A549 (cell line): ENCODE measurements at regions not wholly inside any gene's neighbourhood (a gene's known extent, or its start where the extent isn't known, plus 50 kb on each side); places are given as distances from the start of the nearest gene placed in this dataset.

Experiments used
- ATAC-seq, 2 experiments: fragments of 200-7000 bp in 1 of 2; fragments of >200 bp in 1 of 2; cut with Nextera tagmentation in 1 of 2; cut with Tn5 transposase in 1 of 2; 3 replicates each; pipeline versions ENCODE4 v1.8.0 to v1.9.1; 2018 to 2020; ENCODE audit warnings: mild to moderate bottlenecking in 1 of 2, moderate library complexity in 1 of 2
- CTCF ChIA-PET: fragments of 300-600 bp; sonication (Branson Sonifier 250); formaldehyde crosslinking; extraction: SDS; loops from one replicate; lab custom pipeline; 2021; ENCODE audit warnings: antibody characterized with exemption, inconsistent platforms; lab: Yijun Ruan, JAX
- POLR2A ChIA-PET: fragments of 350-600 bp; formaldehyde crosslinking; extraction: SDS; loops from one replicate; lab custom pipeline; 2021; ENCODE audit warnings: antibody characterized with exemption, inconsistent platforms; lab: Yijun Ruan, JAX
- DNase-seq, 2 experiments: peaks; one replicate each; pipeline versions ENCODE4 v3.0.0 to v3.0.0-alpha.2; 2011 to 2016; ENCODE audit warnings: low read depth in 1 of 2, low spot score in 1 of 2
- FAIRE-seq: peaks from 2 replicates; lab custom pipeline; 2011; peaks lifted over from hg19 to GRCh38; lab: Jason Lieb, UNC
- H3K27ac ChIP-seq, 2 experiments: fragments of >200 bp; sonication (Bioruptor Twin); formaldehyde crosslinking; 3 replicates each; pipeline ENCODE4 v1.5.1; 2016 to 2017
- H3K4me1 ChIP-seq: fragments of >200 bp; sonication (Bioruptor Twin); formaldehyde crosslinking; 3 replicates; pipeline ENCODE4 v1.6.1; 2016
- H3K4me2 ChIP-seq: fragments of >200 bp; sonication (Bioruptor Twin); formaldehyde crosslinking; 3 replicates; pipeline ENCODE4 v1.6.1; 2016
- H3K4me3 ChIP-seq: fragments of >200 bp; sonication (Bioruptor Twin); formaldehyde crosslinking; 3 replicates; pipeline ENCODE4 v1.5.1; 2016
- H3K9me3 ChIP-seq: fragments of >200 bp; sonication (Bioruptor Twin); formaldehyde crosslinking; 3 replicates; pipeline ENCODE4 v1.6.1; 2016
- BHLHE40 ChIP-seq: IDR thresholded peaks from 2 replicates; pipeline ENCODE4 v1.6.1; 2012; ENCODE audit warnings: low read depth, low read length, inconsistent platforms
- CBX2 ChIP-seq: fragments of 200-600 bp; sonication (generic); IDR thresholded peaks from 2 replicates; pipeline ENCODE4 v1.6.1; 2016; ENCODE audit warnings: low read depth, mild to moderate bottlenecking, borderline replicate concordance
- CHD4 ChIP-seq: fragments of 200-600 bp; sonication (generic); IDR thresholded peaks from 2 replicates; pipeline ENCODE4 v1.6.1; 2016; ENCODE audit warnings: antibody characterized with exemption, mild to moderate bottlenecking, borderline replicate concordance
- E2F6 ChIP-seq: IDR thresholded peaks from 2 replicates; pipeline ENCODE4 v1.6.1; 2012; ENCODE audit warnings: low read depth, borderline replicate concordance
- EHMT2 ChIP-seq: fragments of 200-600 bp; sonication (generic); IDR thresholded peaks from 2 replicates; pipeline ENCODE4 v1.6.1; 2016; ENCODE audit warnings: antibody characterized with exemption, low read depth, mild to moderate bottlenecking, moderate library complexity
- EP300 ChIP-seq, 2 experiments: fragments of >200 bp; sonication (Bioruptor Twin); formaldehyde crosslinking; IDR thresholded peaks; 2 replicates in 1 of 2; 3 replicates in 1 of 2; pipeline ENCODE4 v1.6.1; 2016 to 2017
- ESRRA ChIP-seq: fragments of 150-350 bp; IDR thresholded peaks from 2 replicates; pipeline ENCODE4 v1.6.1; 2014; ENCODE audit warnings: mild to moderate bottlenecking, low read length, borderline replicate concordance
- GATA3 ChIP-seq: IDR thresholded peaks from 2 replicates; pipeline ENCODE4 v1.6.1; 2012; ENCODE audit warnings: borderline replicate concordance
- HMGXB4 ChIP-seq: fragments of 250-450 bp; sonication (Bioruptor Pico); IDR thresholded peaks from 2 replicates; pipeline ENCODE4 v1.5.0; 2021; ENCODE audit warnings: mild to moderate bottlenecking, moderate library complexity, borderline replicate concordance
- HOXA7 ChIP-seq: fragments of 250-450 bp; sonication (Bioruptor Pico); IDR thresholded peaks from 2 replicates; pipeline ENCODE4 v1.5.0; 2020; ENCODE audit warnings: mild to moderate bottlenecking, moderate library complexity
- JUN ChIP-seq, 2 experiments: fragments of >200 bp; sonication (Bioruptor Twin); formaldehyde crosslinking; IDR thresholded peaks; 2 replicates in 1 of 2; 3 replicates in 1 of 2; pipeline ENCODE4 v1.6.1; 2016 to 2017
- KDM1A ChIP-seq: fragments of 200-600 bp; sonication (generic); IDR thresholded peaks from 2 replicates; pipeline ENCODE4 v1.6.1; 2016; ENCODE audit warnings: low read depth, mild to moderate bottlenecking
- KDM5A ChIP-seq: fragments of 200-600 bp; sonication (generic); IDR thresholded peaks from 2 replicates; pipeline ENCODE4 v1.6.1; 2016; ENCODE audit warnings: antibody characterized with exemption, mild to moderate bottlenecking
- MAFK ChIP-seq: fragments of 450-650 bp; IDR thresholded peaks from 2 replicates; pipeline ENCODE4 v1.6.1; 2014; ENCODE audit not compliant: partially characterized antibody
- MAX ChIP-seq: IDR thresholded peaks from 2 replicates; pipeline ENCODE4 v1.6.1; 2012
- MYC ChIP-seq: IDR thresholded peaks from 2 replicates; pipeline ENCODE4 v1.6.1; 2012; ENCODE audit warnings: mild to moderate bottlenecking, inconsistent platforms, low read length, improper control_type of control experiment, borderline replicate concordance
- NFE2L2 ChIP-seq: fragments of 150-350 bp; conservative IDR thresholded peaks from 2 replicates; pipeline ENCODE4 v1.6.1; 2014; ENCODE audit warnings: low read length
- NPAS2 ChIP-seq: fragments of 250-450 bp; sonication (Bioruptor Pico); IDR thresholded peaks from 2 replicates; pipeline ENCODE4 v1.8.0; 2022; ENCODE audit warnings: mild to moderate bottlenecking, moderate library complexity, borderline replicate concordance
- PBX3 ChIP-seq: IDR thresholded peaks from 2 replicates; pipeline ENCODE4 v1.6.1; 2012
- RAD21 ChIP-seq, 2 experiments: fragments of >200 bp in 1 of 2; sonication (Bioruptor Twin) in 1 of 2; formaldehyde crosslinking in 1 of 2; IDR thresholded peaks in 1 of 2; conservative IDR thresholded peaks in 1 of 2; 2 replicates in 1 of 2; 3 replicates in 1 of 2; pipeline ENCODE4 v1.6.1; 2012 to 2018; ENCODE audit warnings: inconsistent platforms in 1 of 2
- RFX5 ChIP-seq: fragments of 450-650 bp; IDR thresholded peaks from 2 replicates; pipeline ENCODE4 v1.7.1; 2014; ENCODE audit warnings: antibody characterized with exemption, mild to moderate bottlenecking, moderate library complexity
- USF2 ChIP-seq: fragments of 450-650 bp; IDR thresholded peaks from 2 replicates; pipeline ENCODE4 v1.6.1; 2014; ENCODE audit warnings: antibody characterized with exemption
- ZFP36 ChIP-seq: fragments of 450-650 bp; IDR thresholded peaks from 2 replicates; pipeline ENCODE4 v1.6.1; 2014; ENCODE audit warnings: borderline replicate concordance; ENCODE audit not compliant: partially characterized antibody
- ZNF302 ChIP-seq: fragments of 250-450 bp; sonication (Bioruptor Pico); IDR thresholded peaks from 2 replicates; pipeline ENCODE4 v1.9.0; 2021; ENCODE audit warnings: inconsistent platforms, mild to moderate bottlenecking, moderate library complexity
- WGBS: methylation state at CpG from one replicate; pipeline ENCODE4 v1.1.6; 2017; ENCODE audit errors: missing lambda C conversion rate; 5-methylcytosine and 5-hydroxymethylcytosine counted together

GRCh38 chr2:117055499-117056375, 758.8 kb upstream of the DDX18 start:
- Histone ChIP-seq H3K4me2 (no peak overlapping the region), H3K4me1 (no peaks in the 10 kb centered on the region), H3K27ac (no peak overlapping the region), H3K9me3 (no peaks in the 10 kb centered on the region), H3K4me3 (no peak overlapping the region)
- ChIA-PET CTCF (no interaction called here), POLR2A (no interaction called here)
- no peak for FAIRE-seq
- TF ChIP-seq JUN (IDR thresholded peaks at IDR 0.05), result no peak
- no peak for DNase-seq
- WGBS, result 63% methylated on average over 29 of the region's 59 CpGs
- ATAC-seq, result no peak

- TF ChIP-seq NPAS2 (CRISPR knock-in tag), result no peak
- no peak for TF ChIP-seq EP300 (IDR thresholded peaks at IDR 0.05)
- no peak for TF ChIP-seq NFE2L2
- no peak for TF ChIP-seq ESRRA
- TF ChIP-seq CBX2, result no peak
- no peak for TF ChIP-seq CHD4
- no peak for TF ChIP-seq RFX5
- CTCF ChIA-PET, result no interaction called here
- Histone ChIP-seq H3K4me1 (no peaks in the 10 kb centered on the region), H3K27ac (no peak overlapping the region), H3K4me2 (no peak overlapping the region), H3K9me3 (no peaks in the 10 kb centered on the region), H3K4me3 (no peak overlapping the region)
- DNase-seq (no peak), ATAC-seq (no peak), FAIRE-seq (no peak)
- POLR2A ChIA-PET, result no interaction called here
- WGBS, result 23% methylated on average over 4 of the region's 4 CpGs
Measured at GRCh38 chr2:117056376-117056748, 758.1 kb upstream of the DDX18 start.

- TF ChIP-seq MYC (no peak), PBX3 (no peak)
- TF ChIP-seq, all 56 proteins: peak for 0
- H3K4me2 ChIP-seq, result no peak overlapping the region
- no peak overlapping the region for H3K27ac ChIP-seq
- ATAC-seq (no peak), DNase-seq (no peak), FAIRE-seq (no peak)
- H3K4me1 ChIP-seq, result no peaks in the 10 kb centered on the region
- H3K4me3 ChIP-seq, result no peak overlapping the region
- no peaks in the 10 kb centered on the region for H3K9me3 ChIP-seq
- 2% methylated on average over 3 of the region's 3 CpGs for WGBS
- ChIA-PET CTCF (no interaction called here), POLR2A (no interaction called here)
Measured at GRCh38 chr2:117057016-117057415, 757.5 kb upstream of the DDX18 start.

- FAIRE-seq (no peak), ATAC-seq (no peak), DNase-seq (no peak)
- no peak overlapping the region for H3K4me3 ChIP-seq
- H3K4me1 ChIP-seq, result no peaks in the 10 kb centered on the region
- no peak overlapping the region for H3K27ac ChIP-seq
- WGBS, result under 1% methylated on average over 3 of the region's 3 CpGs
- no peaks in the 10 kb centered on the region for H3K9me3 ChIP-seq
- CTCF ChIA-PET, result interaction anchor here (0.6 kb wide), 1 partner anchor 38 kb away, joined by 3 read pairs; no protein-coding TSS in a partner anchor
- H3K4me2 ChIP-seq, result no peak overlapping the region
- POLR2A ChIA-PET, result no interaction called here
- TF ChIP-seq E2F6, result no peak
- TF ChIP-seq KDM1A, result no peak
- no peak for TF ChIP-seq MAX
- TF ChIP-seq ZFP36, result no peak
- no peak for TF ChIP-seq GATA3
- TF ChIP-seq NPAS2 (CRISPR knock-in tag), result no peak
- TF ChIP-seq ZNF302 (CRISPR knock-in tag), result no peak
- no peak for TF ChIP-seq NFE2L2
- no peak for TF ChIP-seq HOXA7 (CRISPR knock-in tag)
- TF ChIP-seq EP300 (IDR thresholded peaks at IDR 0.05), result no peak
- TF ChIP-seq MAFK, result no peak
- no peak for TF ChIP-seq HMGXB4 (CRISPR knock-in tag)
- no peak for TF ChIP-seq RAD21 (conservative IDR thresholded peaks at IDR 0.05 in 1 of 2, IDR thresholded peaks at IDR 0.05 in 1 of 2)
- no peak for TF ChIP-seq BHLHE40
- no peak for TF ChIP-seq KDM5A
- no peak for TF ChIP-seq EHMT2
- no peak for TF ChIP-seq USF2
Measured at GRCh38 chr2:117058366-117058765, 756.1 kb upstream of the DDX18 start.
